Urinary bladder (tissue), 3 donors: ENCODE measurements at regions not wholly inside any gene's neighbourhood (a gene's known extent, or its start where the extent isn't known, plus 50 kb on each side); places are given as distances from the start of the nearest gene placed in this dataset.
"Not testable (repeated sequence)": the region's sequence is repeated elsewhere in the genome, so short reads cannot be mapped to it uniquely, and the experiment has no call there.

Experiments used
- DNase-seq: peaks from one replicate; pipeline ENCODE4 v3.0.0-alpha.2; 2015; ENCODE audit errors: extremely low spot score
- H3K27ac ChIP-seq: one replicate; pipeline ENCODE4 v1.5.1; 2013; ENCODE audit warnings: low read depth, mild to moderate bottlenecking, moderate library complexity
- H3K36me3 ChIP-seq: one replicate; pipeline ENCODE4 v1.6.1; 2013; ENCODE audit warnings: mild to moderate bottlenecking, moderate library complexity; ENCODE audit not compliant: insufficient read depth
- H3K4me1 ChIP-seq: one replicate; pipeline ENCODE4 v1.6.1; 2013; ENCODE audit warnings: mild to moderate bottlenecking, moderate library complexity; ENCODE audit not compliant: insufficient read depth
- H3K4me3 ChIP-seq: one replicate; pipeline ENCODE4 v1.5.1; 2013; ENCODE audit warnings: low read depth, low read length
- WGBS: extraction: QIAGEN DNeasy Blood & Tissue Kit; methylation state at CpG from one replicate; pipeline ENCODE4 v1.1.7; 2013; 5-methylcytosine and 5-hydroxymethylcytosine counted together
- donor health status: healthy with polysubstance abuse.
- donor health status: healthy.

- no peak for DNase-seq
- H3K4me1 ChIP-seq, result no peaks in the 10 kb centered on the region
- H3K27ac ChIP-seq, result no peak overlapping the region
- WGBS, result 39% methylated on average over 4 of the region's 4 CpGs
- no peak overlapping the region for H3K4me3 ChIP-seq
- no peaks in the 10 kb centered on the region for H3K36me3 ChIP-seq
These were observed 490.8 kb upstream of the ADGRL4 start for GRCh38 chr1:79497193-79497773.

GRCh38 chr1:79496129-79496528, 489.6 kb upstream of the ADGRL4 start:
- H3K4me1 ChIP-seq, result no peaks in the 10 kb centered on the region
- H3K36me3 ChIP-seq, result no peaks in the 10 kb centered on the region
- H3K27ac ChIP-seq, result no peak overlapping the region
- no peak for DNase-seq
- 77% methylated on average over 2 of the region's 2 CpGs for WGBS
- no peak overlapping the region for H3K4me3 ChIP-seq

DNA sequence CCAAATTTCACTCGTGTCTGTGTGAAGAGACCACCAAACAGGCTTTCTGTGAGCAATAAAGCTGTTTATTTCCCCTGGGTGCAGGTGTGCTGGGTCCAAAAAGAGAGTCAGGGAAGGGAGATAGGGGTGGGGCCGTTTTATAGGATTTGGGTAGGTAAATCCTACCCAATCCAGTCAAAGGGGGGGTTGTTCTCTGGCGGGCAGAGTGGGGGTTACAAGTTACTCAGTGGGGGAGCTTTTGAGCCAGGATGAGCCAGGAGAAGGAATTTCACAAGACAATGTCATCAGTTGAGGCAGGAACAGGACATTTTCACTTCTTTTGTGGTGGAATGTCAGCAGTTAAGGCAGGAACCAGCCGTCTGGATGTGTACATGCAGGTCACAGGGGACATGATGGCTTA, 487.2 kb upstream of the ADGRL4 start:
- H3K4me3 ChIP-seq, H3K4me1 ChIP-seq, H3K27ac ChIP-seq, H3K36me3 ChIP-seq, DNase-seq: not testable (repeated sequence)
- WGBS, result 74% methylated on average over 4 of the region's 4 CpGs

- WGBS, result 70% methylated on average over 4 of the region's 4 CpGs
- H3K27ac ChIP-seq, DNase-seq, H3K4me3 ChIP-seq, H3K4me1 ChIP-seq, H3K36me3 ChIP-seq: not testable (repeated sequence)
These were observed 482.1 kb upstream of the ADGRL4 start for GRCh38 chr1:79488572-79489121.

DNA sequence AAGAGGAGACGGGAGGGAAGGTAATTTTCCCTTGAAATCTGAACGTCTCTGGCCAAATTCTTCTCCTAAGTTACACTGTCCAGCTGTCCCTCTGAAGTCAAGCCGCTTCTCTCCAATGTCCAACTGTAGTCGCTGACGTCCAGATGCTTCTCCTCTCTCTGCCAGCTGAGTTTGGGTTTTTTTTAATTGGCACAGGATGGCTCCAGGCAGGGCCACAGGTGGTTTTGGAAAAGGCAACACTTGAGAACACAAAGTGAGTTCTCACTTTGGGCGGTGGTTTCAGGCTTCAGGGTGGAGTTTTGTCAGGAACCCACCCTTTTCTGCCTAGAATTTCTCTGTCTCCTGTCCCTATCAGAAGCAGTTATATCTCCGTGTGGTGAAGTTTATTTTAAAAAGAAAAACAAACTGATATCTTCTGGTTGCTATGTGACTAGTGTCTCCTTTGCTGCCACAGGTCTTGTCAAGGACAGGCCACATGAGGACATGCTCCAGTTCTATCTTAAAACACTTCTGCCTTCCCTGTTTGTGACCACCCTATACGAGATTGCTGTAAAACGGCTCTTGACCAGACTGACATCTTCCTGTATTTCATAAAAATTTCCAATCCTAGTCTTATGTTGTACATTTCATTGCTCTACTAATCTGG, 472.3 kb upstream of the ADGRL4 start:
- Histone ChIP-seq H3K4me1 (no peaks in the 10 kb centered on the region), H3K36me3 (no peaks in the 10 kb centered on the region), H3K4me3 (no peak overlapping the region), H3K27ac (no peak overlapping the region)
- 81% methylated on average over 9 of the region's 9 CpGs for WGBS
- no peak for DNase-seq

GRCh38 chr1:79478160-79478559, 471.6 kb upstream of the ADGRL4 start:
- H3K27ac ChIP-seq, result no peak overlapping the region
- 96% methylated on average over 19 of the region's 19 CpGs for WGBS
- H3K4me3 ChIP-seq, result no peak overlapping the region
- no peak for DNase-seq
- H3K36me3 ChIP-seq, result no peaks in the 10 kb centered on the region
- no peaks in the 10 kb centered on the region for H3K4me1 ChIP-seq

DNA sequence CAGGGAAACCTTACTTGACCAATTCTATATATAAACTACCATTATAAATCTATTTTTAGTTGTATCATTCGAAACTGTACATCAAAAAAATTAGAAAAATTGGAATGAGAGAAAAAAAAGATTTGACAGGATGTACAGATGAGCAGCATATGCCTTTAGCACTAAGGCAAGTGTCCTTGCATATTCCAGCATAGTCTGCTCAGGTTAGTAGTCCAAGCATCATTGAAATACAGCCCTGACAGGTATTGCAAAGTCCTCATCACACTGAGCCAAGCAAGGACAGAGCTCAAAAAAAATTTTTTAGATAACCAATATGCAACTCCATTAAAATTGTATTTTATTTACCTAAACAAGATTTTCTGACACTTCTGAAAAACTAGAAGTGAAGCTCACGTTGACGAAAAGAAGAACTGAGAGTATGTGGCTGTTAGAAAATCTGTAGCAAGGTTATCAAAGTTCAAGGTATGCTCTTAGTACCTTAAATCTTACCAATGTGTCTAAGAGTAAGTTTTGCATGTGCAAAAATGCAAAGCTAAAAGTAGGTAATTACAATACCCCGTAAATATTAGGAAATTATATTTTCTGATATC, 465.6 kb upstream of the ADGRL4 start:
- 89% methylated on average over 4 of the region's 4 CpGs for WGBS
- Histone ChIP-seq H3K4me3 (no peak overlapping the region), H3K4me1 (no peaks in the 10 kb centered on the region), H3K36me3 (no peaks in the 10 kb centered on the region), H3K27ac (no peak overlapping the region)
- DNase-seq, result no peak

DNA sequence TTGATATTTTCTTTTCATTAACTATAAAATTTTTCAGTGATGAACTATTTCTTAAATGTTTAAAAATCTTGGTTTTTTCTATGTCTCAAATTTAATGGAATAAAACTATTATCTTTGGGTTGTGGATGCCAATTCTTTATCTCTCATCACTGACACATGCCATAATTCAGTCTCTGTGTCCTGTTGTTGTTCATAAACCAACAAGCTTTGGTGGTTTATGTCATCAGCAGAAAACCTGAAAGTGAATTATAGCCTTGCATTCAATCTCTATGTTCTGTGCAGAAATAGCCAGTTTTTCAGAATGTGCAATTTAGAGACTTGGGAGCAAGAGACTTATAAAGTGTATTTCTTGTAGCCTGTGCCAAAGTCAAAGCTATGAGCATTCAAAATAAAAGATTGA, 462.6 kb upstream of the ADGRL4 start:
- no peaks in the 10 kb centered on the region for H3K36me3 ChIP-seq
- H3K4me3 ChIP-seq, result no peak overlapping the region
- DNase-seq, result no peak
- H3K27ac ChIP-seq, result no peak overlapping the region
- H3K4me1 ChIP-seq, result no peaks in the 10 kb centered on the region

GRCh38 chr1:79460773-79461436, 454.4 kb upstream of the ADGRL4 start:
- Histone ChIP-seq H3K4me3 (no peak overlapping the region), H3K4me1 (no peaks in the 10 kb centered on the region), H3K27ac (no peak overlapping the region), H3K36me3 (no peaks in the 10 kb centered on the region)
- DNase-seq, result no peak
- 74% methylated on average over 3 of the region's 3 CpGs for WGBS

GRCh38 chr1:79457562-79458224, 451.2 kb upstream of the ADGRL4 start:
- Histone ChIP-seq H3K36me3 (no peaks in the 10 kb centered on the region), H3K4me3 (no peak overlapping the region), H3K4me1 (no peaks in the 10 kb centered on the region), H3K27ac (no peak overlapping the region)
- no peak for DNase-seq
- 71% methylated on average over 5 of the region's 5 CpGs for WGBS

- H3K27ac ChIP-seq, result no peak overlapping the region
- no peak overlapping the region for H3K4me3 ChIP-seq
- no peaks in the 10 kb centered on the region for H3K36me3 ChIP-seq
- DNase-seq, result no peak
- WGBS, result 86% methylated on average over 2 of the region's 2 CpGs
- no peaks in the 10 kb centered on the region for H3K4me1 ChIP-seq
These were observed 441.9 kb upstream of the ADGRL4 start for GRCh38 chr1:79448426-79448825.

- no peak for DNase-seq
- Histone ChIP-seq H3K4me3 (no peak overlapping the region), H3K27ac (no peak overlapping the region), H3K4me1 (no peaks in the 10 kb centered on the region), H3K36me3 (no peaks in the 10 kb centered on the region)
- 76% methylated on average over 2 of the region's 2 CpGs for WGBS
These were observed 434.7 kb upstream of the ADGRL4 start for GRCh38 chr1:79441238-79441637.

DNA sequence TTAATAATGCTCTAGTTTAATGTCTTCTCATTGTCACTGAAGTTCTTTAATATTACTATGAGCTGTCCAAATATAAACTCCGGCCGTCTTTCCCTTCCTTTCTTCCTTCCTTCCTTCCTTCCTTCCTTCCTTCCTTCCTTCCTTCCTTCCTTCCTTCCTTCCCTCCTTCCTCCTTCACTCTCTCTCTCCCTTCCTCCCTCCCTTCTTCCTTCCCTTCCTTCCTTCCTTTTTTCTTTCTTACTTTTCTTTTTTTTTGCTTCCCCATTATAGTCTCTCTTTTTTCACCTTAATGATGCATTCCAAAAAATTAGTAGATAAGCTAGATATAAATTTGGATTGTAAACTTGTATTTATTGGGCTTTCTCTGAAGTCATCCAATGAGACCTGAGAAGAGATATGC, 431.0 kb upstream of the ADGRL4 start:
- 78% methylated on average over 2 of the region's 2 CpGs for WGBS
- Histone ChIP-seq H3K4me3 (no peak overlapping the region), H3K27ac (no peak overlapping the region), H3K4me1 (no peaks in the 10 kb centered on the region), H3K36me3 (no peaks in the 10 kb centered on the region)
- DNase-seq, result no peak
